Neuron (in vitro differentiated cells): ENCODE measurements at regions not wholly inside any gene's neighbourhood (a gene's known extent, or its start where the extent isn't known, plus 50 kb on each side); places are given as distances from the start of the nearest gene placed in this dataset.

ENCODE experiments used
- H2AFZ ChIP-seq: one replicate; pipeline ENCODE4 v1.6.1; 2013; ENCODE audit warnings: low read depth, mild to moderate bottlenecking, inconsistent platforms, low read length, moderate library complexity
- H3K27me3 ChIP-seq: one replicate; pipeline ENCODE4 v1.6.1; 2013; ENCODE audit warnings: low read length; ENCODE audit not compliant: insufficient read depth
- H3K36me3 ChIP-seq: one replicate; pipeline ENCODE4 v1.6.1; 2013; ENCODE audit warnings: low read length; ENCODE audit not compliant: insufficient read depth
- H3K4me1 ChIP-seq: one replicate; pipeline ENCODE4 v1.6.1; 2013; ENCODE audit warnings: low read length; ENCODE audit not compliant: insufficient read depth
- H3K4me3 ChIP-seq: 2 replicates; pipeline ENCODE4 v1.5.1; 2013; ENCODE audit warnings: mild to moderate bottlenecking, low read length, moderate library complexity
- H3K9me3 ChIP-seq: one replicate; pipeline ENCODE4 v1.6.1; 2013; ENCODE audit warnings: low read length

DNA sequence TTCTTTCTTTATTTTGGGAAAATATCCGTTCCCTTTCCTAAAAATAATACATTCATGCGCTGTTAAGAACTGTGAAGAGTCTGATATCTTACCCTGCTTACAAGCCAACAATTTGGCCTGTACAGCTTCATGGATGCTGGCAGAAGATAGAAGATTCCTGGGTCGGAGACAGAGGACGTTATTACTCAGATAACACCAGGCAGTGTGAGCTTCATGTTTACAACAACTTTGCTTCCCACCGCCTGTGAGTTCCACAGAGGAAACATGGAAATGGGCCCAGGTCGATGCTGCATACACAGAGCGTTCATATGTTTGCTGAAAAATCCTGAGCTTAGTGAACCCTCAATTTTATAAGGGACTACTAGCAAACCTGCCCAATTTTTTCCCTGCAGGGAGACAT lies 705.6 kb upstream of the SEL1L start:
- Histone ChIP-seq H3K4me1 (no peaks in the 10 kb centered on the region), H2AFZ (no peak overlapping the region), H3K36me3 (no peaks in the 10 kb centered on the region), H3K9me3 (no peaks in the 10 kb centered on the region), H3K27me3 (no peaks in the 10 kb centered on the region), H3K4me3 (no peak overlapping the region)

DNA sequence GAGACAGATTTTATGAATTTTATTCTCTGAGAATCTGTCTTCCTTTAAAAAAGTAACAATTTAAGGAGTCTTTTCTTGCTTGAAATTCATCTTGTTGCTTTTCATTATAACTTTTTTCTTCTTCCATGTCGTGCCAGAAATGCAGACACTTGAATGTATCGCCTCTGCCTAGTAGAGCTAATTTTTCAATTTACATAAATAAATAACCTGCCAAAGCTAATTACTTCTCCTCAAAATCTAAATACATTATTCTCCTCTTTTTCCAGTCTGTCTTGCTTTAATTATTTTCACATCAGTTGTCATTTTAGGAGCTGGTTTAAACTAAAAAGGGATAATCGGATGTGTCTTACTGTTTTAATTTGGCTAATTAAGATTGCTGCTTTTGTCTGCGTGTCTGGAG lies 711.1 kb upstream of the SEL1L start:
- no peaks in the 10 kb centered on the region for H3K4me1 ChIP-seq
- no peak overlapping the region for H3K4me3 ChIP-seq
- no peaks in the 10 kb centered on the region for H3K9me3 ChIP-seq
- H2AFZ ChIP-seq: no peak overlapping the region
- no peaks in the 10 kb centered on the region for H3K27me3 ChIP-seq
- no peaks in the 10 kb centered on the region for H3K36me3 ChIP-seq

DNA sequence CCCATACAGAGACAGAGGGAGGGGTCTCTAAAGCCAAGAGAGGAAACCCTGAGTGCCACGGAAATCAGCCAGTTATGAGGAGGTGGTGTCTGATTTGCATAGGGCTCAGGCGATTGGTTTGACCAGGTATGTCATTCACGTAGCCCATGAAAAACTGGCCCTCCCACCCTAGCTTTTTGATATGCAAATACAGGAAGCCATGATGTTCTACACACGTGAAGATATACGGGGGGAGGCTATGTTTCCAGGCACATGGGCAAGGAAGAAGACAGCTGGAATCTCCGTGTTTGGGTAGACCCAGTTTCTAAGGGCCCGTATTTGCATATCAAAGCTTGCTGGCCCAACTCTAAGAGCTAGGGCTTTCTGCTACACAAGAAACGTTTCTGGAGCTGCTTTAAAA lies 717.8 kb upstream of the SEL1L start:
- no peak overlapping the region for H2AFZ ChIP-seq
- H3K36me3 ChIP-seq: no peaks in the 10 kb centered on the region
- H3K4me1 ChIP-seq: no peaks in the 10 kb centered on the region
- H3K9me3 ChIP-seq: no peaks in the 10 kb centered on the region
- no peak overlapping the region for H3K4me3 ChIP-seq
- H3K27me3 ChIP-seq: no peaks in the 10 kb centered on the region

GRCh38 chr14:82270286-82270685 lies 736.6 kb upstream of the SEL1L start:
- Histone ChIP-seq H3K27me3 (no peaks in the 10 kb centered on the region), H3K4me3 (no peak overlapping the region), H3K36me3 (no peaks in the 10 kb centered on the region), H2AFZ (no peak overlapping the region), H3K9me3 (no peaks in the 10 kb centered on the region), H3K4me1 (no peaks in the 10 kb centered on the region)

DNA sequence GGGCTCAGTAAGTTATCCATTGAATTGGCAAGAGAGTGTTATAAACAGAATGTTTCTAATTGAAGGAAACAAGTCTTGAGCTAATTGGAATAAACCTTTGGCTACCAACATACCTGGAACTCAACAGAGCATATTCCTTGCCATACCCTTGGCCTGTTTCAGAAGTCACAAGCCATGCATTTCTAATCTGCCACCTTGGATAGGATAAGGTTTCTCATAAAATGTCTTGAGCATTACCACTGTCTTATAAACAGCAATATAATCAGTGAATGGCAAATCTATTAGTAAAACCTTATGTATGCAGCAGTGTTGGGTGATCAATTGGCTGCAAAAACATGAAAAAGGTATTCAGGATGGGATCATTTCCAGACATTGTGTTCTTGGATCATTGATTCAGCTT lies 765.2 kb upstream of the SEL1L start:
- no peaks in the 10 kb centered on the region for H3K9me3 ChIP-seq
- no peak overlapping the region for H3K4me3 ChIP-seq

DNA sequence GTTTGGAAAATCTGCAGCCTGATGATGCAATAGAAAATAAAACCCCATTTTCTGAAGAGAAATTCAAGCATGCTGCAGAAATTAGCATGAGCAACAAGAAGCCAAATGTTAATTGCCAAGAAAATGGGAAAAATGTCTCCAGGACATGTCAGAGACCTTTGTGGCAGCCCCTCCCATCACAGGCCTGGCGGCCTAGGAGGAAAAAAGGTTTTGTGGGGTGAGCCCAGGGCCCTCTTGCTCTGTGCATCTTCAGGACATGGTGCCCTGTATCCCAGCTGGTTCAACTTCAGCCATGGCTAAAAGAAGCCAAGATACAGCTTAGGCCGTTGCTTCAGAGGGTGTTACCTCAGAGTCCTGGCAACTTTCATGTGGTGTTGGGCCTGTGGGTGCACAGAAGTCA lies 775.5 kb upstream of the SEL1L start:
- Histone ChIP-seq H3K36me3 (no peaks in the 10 kb centered on the region), H3K4me3 (no peak overlapping the region), H2AFZ (no peak overlapping the region), H3K27me3 (no peaks in the 10 kb centered on the region), H3K4me1 (no peaks in the 10 kb centered on the region), H3K9me3 (no peaks in the 10 kb centered on the region)

More for the DNA sequence above, 765.2 kb upstream of the SEL1L start:
- Histone ChIP-seq H3K4me1 (no peaks in the 10 kb centered on the region), H2AFZ (no peak overlapping the region), H3K36me3 (no peaks in the 10 kb centered on the region), H3K27me3 (no peaks in the 10 kb centered on the region)

DNA sequence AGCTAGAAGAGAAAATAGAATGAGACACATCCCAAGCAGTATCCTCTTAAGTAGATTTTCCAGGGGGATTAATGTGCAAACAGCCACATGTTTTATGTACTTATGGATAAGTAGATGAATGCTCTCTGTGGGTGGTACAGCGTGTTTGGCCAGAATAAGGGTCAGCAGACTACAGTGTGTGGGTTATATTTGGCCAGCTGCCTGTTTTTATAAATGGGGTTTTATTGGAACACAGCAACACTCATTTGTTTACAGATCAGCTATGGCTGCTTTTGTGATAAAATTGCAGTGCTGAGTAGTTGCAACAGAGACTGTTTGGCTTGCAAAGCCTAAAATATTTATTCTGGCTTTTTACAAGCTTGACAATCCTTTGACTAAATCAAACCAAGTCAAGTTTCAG lies 780.2 kb upstream of the SEL1L start:
- Histone ChIP-seq H3K4me3 (no peak overlapping the region), H3K9me3 (no peaks in the 10 kb centered on the region), H3K36me3 (no peaks in the 10 kb centered on the region), H3K4me1 (no peaks in the 10 kb centered on the region), H3K27me3 (no peaks in the 10 kb centered on the region), H2AFZ (no peak overlapping the region)

GRCh38 chr14:82328442-82328841 lies 794.8 kb upstream of the SEL1L start:
- H2AFZ ChIP-seq: no peak overlapping the region
- H3K4me1 ChIP-seq: no peaks in the 10 kb centered on the region
- no peaks in the 10 kb centered on the region for H3K27me3 ChIP-seq
- H3K36me3 ChIP-seq: no peaks in the 10 kb centered on the region
- H3K4me3 ChIP-seq: no peak overlapping the region
- H3K9me3 ChIP-seq: no peaks in the 10 kb centered on the region

DNA sequence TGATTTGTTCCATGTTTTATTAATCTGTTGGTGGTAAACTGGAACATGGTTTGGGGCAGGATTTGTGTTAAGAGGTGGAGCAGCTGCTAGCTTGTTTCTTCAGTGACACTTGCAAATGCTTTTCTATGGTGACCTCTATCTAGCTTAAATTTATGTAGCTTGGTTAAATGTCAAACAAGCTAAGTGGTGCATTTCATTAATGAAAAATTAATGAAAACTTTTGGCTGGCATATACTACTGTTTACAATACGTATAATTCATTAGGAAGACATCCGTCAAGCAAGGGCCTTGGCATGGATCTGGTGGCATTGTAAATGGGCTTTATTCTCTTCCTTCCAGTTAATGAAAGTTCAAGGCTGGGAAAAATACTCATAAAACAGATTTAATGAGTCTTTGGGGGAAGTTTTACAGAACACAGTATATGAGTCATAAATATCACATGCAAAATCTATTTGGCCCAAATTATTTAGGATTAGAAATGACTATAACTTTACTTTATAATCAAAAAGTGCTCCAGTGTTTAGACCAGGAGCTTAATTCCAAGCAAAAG lies 807.7 kb upstream of the SEL1L start:
- H3K36me3 ChIP-seq: no peaks in the 10 kb centered on the region
- H3K4me3 ChIP-seq: no peak overlapping the region
- no peak overlapping the region for H2AFZ ChIP-seq
- no peaks in the 10 kb centered on the region for H3K9me3 ChIP-seq
- no peaks in the 10 kb centered on the region for H3K4me1 ChIP-seq
- no peaks in the 10 kb centered on the region for H3K27me3 ChIP-seq

DNA sequence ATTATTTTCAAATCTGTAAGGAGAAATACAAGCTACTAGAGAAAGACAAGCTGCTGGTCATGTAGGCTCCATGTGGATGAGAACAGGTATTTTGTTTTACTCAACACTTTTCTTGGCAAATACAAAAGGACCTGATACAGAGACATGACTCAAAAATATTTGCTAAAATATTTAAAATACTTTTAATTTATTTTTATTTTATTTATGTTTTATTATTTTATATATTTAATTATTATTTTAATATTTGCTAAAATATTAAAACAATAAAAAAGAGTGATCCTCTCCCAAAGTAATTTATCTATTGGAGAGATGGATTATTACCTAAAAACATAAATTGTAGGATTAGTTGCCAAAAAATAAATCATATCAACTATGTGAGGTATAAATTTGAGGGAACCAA lies 808.9 kb upstream of the SEL1L start:
- H3K36me3 ChIP-seq: no peaks in the 10 kb centered on the region
- no peak overlapping the region for H3K4me3 ChIP-seq
- H3K27me3 ChIP-seq: no peaks in the 10 kb centered on the region

DNA sequence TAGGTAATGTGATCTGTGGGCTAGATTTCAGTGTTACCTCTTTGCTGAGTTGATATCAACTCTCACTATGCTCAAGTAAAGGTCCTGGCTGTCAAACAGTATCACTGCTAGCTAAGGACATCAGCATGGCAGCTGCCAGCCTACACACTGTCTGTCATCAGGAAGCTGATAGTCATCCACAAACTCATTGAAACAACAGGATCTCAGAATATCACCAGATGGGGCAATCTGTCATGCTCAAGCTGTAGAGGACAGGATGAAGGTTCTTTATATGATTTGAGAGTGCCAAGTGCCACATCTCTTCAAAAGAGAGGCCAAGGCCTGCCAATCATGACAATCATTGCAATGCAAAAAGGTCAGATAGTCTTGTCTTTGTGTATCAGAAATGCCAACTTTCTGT lies 811.5 kb upstream of the SEL1L start:
- H3K4me1 ChIP-seq: no peaks in the 10 kb centered on the region
- no peaks in the 10 kb centered on the region for H3K9me3 ChIP-seq
- H3K27me3 ChIP-seq: no peaks in the 10 kb centered on the region
- no peak overlapping the region for H3K4me3 ChIP-seq
- no peaks in the 10 kb centered on the region for H3K36me3 ChIP-seq
- H2AFZ ChIP-seq: no peak overlapping the region

More for the DNA sequence above, 808.9 kb upstream of the SEL1L start:
- Histone ChIP-seq H3K9me3 (no peaks in the 10 kb centered on the region), H2AFZ (no peak overlapping the region), H3K4me1 (no peaks in the 10 kb centered on the region)

DNA sequence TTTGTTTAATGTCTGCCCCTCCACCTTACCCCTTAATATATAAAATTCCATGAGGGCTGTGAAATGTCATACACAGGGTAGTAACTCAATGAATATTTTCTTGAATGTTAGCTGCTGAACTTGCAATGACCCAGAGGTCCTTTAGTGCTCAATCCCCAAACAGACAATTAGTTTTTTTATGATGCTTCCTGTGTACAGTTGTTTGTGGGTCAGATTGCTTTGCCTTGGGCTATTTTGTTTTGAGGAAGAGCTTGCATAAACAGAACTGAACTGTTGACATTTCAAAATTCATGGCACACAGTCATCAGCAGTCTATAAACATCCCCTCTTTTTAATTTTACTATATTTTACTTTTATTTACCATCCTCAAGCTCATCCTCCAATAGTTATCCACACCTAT lies 820.5 kb upstream of the SEL1L start:
- H3K4me1 ChIP-seq: no peaks in the 10 kb centered on the region
- no peak overlapping the region for H2AFZ ChIP-seq
- no peaks in the 10 kb centered on the region for H3K9me3 ChIP-seq
- no peaks in the 10 kb centered on the region for H3K36me3 ChIP-seq
- no peak overlapping the region for H3K4me3 ChIP-seq
- H3K27me3 ChIP-seq: no peaks in the 10 kb centered on the region

DNA sequence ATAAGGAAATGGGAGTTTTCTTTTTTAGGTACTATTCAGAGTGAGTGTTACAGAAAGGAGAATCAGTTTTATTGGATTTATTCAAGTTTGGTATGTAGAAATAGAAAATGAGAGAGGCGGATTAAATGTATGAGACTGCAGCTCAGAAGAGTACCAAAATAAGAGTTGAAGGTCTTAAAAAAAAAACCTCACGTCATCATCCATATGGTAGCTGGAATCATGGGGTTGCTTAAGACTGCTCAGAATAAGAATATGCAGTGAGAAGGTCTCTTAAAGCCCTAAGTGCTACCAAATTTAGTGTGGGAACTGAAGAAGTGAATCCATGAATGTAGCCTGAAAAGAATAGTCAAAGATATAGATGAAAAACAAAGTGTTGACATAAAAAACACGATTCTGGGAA lies 825.5 kb upstream of the SEL1L start:
- Histone ChIP-seq H3K27me3 (no peaks in the 10 kb centered on the region), H3K4me1 (no peaks in the 10 kb centered on the region), H2AFZ (no peak overlapping the region), H3K4me3 (no peak overlapping the region), H3K9me3 (no peaks in the 10 kb centered on the region), H3K36me3 (no peaks in the 10 kb centered on the region)

- no peaks in the 10 kb centered on the region for H3K36me3 ChIP-seq
- no peaks in the 10 kb centered on the region for H3K27me3 ChIP-seq
- H3K4me1 ChIP-seq: no peaks in the 10 kb centered on the region
- H3K9me3 ChIP-seq: no peaks in the 10 kb centered on the region
- H3K4me3 ChIP-seq: no peak overlapping the region
- H2AFZ ChIP-seq: no peak overlapping the region
These were observed 828.8 kb upstream of the SEL1L start for GRCh38 chr14:82362452-82362851.
